Coronary artery (tissue), 2 donors: ENCODE measurements at regions not wholly inside any gene's neighbourhood (a gene's known extent, or its start where the extent isn't known, plus 50 kb on each side); places are given as distances from the start of the nearest gene placed in this dataset.
A peak's percentile ranks its signal among the peaks of the same experiment; 100 is the strongest.

Experiments used
- DNase-seq: peaks from one replicate; pipeline ENCODE4 v3.0.0-alpha.2; 2017; ENCODE audit warnings: low spot score
- H3K27ac ChIP-seq, 2 donors: fragments of 200-600 bp; sonication (generic); one replicate each; pipeline ENCODE4 v1.5.1; 2016 to 2019
- H3K4me3 ChIP-seq: fragments of 200-600 bp; sonication (generic); 2 replicates; pipeline ENCODE4 v1.5.1; 2016; ENCODE audit warnings: mild to moderate bottlenecking, moderate library complexity
- TF ChIP-seq, protein P1 (sequence below): fragments of 200-600 bp; sonication (generic); IDR thresholded peaks from one replicate; pipeline ENCODE4 v1.5.1; 2019; ENCODE audit warnings: antibody characterized with exemption

- H3K4me3 ChIP-seq = no peak overlapping the region
- no peak for DNase-seq
- no peak overlapping the region for H3K27ac ChIP-seq
- TF ChIP-seq, protein P1, sequence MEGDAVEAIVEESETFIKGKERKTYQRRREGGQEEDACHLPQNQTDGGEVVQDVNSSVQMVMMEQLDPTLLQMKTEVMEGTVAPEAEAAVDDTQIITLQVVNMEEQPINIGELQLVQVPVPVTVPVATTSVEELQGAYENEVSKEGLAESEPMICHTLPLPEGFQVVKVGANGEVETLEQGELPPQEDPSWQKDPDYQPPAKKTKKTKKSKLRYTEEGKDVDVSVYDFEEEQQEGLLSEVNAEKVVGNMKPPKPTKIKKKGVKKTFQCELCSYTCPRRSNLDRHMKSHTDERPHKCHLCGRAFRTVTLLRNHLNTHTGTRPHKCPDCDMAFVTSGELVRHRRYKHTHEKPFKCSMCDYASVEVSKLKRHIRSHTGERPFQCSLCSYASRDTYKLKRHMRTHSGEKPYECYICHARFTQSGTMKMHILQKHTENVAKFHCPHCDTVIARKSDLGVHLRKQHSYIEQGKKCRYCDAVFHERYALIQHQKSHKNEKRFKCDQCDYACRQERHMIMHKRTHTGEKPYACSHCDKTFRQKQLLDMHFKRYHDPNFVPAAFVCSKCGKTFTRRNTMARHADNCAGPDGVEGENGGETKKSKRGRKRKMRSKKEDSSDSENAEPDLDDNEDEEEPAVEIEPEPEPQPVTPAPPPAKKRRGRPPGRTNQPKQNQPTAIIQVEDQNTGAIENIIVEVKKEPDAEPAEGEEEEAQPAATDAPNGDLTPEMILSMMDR = no peak
Observed at GRCh38 chr4:138056541-138056940, 185.6 kb downstream of the SLC7A11 start.

- no peak overlapping the region for H3K4me3 ChIP-seq
- H3K27ac ChIP-seq = no peak overlapping the region
- no peak for DNase-seq
- TF ChIP-seq, protein P1 = no peak
Observed at GRCh38 chr4:138055890-138056289, 186.3 kb downstream of the SLC7A11 start.

GRCh38 chr4:138053641-138054301, 188.4 kb downstream of the SLC7A11 start:
- H3K27ac ChIP-seq = peak overlapping the region; percentile 37 to 82
- TF ChIP-seq, protein P1 = no peak
- H3K4me3 ChIP-seq = peak overlapping the region; percentile 47
- no peak for DNase-seq

- peak overlapping the region; percentile 47 for H3K4me3 ChIP-seq
- H3K27ac ChIP-seq = peak overlapping the region; percentile 37 to 82
Observed at GRCh38 chr4:138052806-138053632, 189.1 kb downstream of the SLC7A11 start.

GRCh38 chr4:138051157-138051556, 191.0 kb downstream of the SLC7A11 start:
- H3K4me3 ChIP-seq = no peak overlapping the region
- no peak for DNase-seq

More at GRCh38 chr4:138052806-138053632, 189.1 kb downstream of the SLC7A11 start:
- TF ChIP-seq, protein P1 = no peak
- DNase-seq = no peak

GRCh38 chr4:138050601-138051000, 191.5 kb downstream of the SLC7A11 start:
- no peak for DNase-seq

More at GRCh38 chr4:138051157-138051556, 191.0 kb downstream of the SLC7A11 start:
- TF ChIP-seq, protein P1 = no peak
- H3K27ac ChIP-seq = no peak overlapping the region

More at GRCh38 chr4:138050601-138051000, 191.5 kb downstream of the SLC7A11 start:
- Histone ChIP-seq H3K4me3 (no peak overlapping the region), H3K27ac (no peak overlapping the region)
- TF ChIP-seq, protein P1 = no peak
